Body of pancreas (tissue), 4 donors: ENCODE measurements at regions not wholly inside any gene's neighbourhood (a gene's known extent, or its start where the extent isn't known, plus 50 kb on each side); places are given as distances from the start of the nearest gene placed in this dataset.

Source experiments
- ATAC-seq: fragments of 150-250 bp; one replicate; pipeline ENCODE4 v1.9.1; 2016
- DNase-seq, 4 donors: peaks; one replicate each; pipeline ENCODE4 v3.0.0-alpha.2; 2019
- H3K27ac ChIP-seq, 4 donors: fragments of 200-600 bp; sonication (generic); 1 replicate in 3 of 4; 2 replicates in 1 of 4; pipeline versions ENCODE4 v1.5.1 to v1.6.1; 2016 to 2019; ENCODE audit warnings: mild to moderate bottlenecking in 1 of 4, mixed read lengths in 1 of 4, moderate library complexity in 1 of 4
- H3K27me3 ChIP-seq, 2 donors: fragments of 200-600 bp; sonication (generic); one replicate each; pipeline ENCODE4 v1.6.0; 2016; ENCODE audit warnings: mild to moderate bottlenecking in 1 of 2
- H3K36me3 ChIP-seq, 2 donors: fragments of 200-600 bp; sonication (generic); replicated peaks in 1 of 2; 2 replicates each; pipeline ENCODE4 v1.5.1; 2016; ENCODE audit warnings: low read depth in 2 of 2; ENCODE audit not compliant: insufficient read depth in 1 of 2
- H3K4me1 ChIP-seq: fragments of 200-600 bp; sonication (generic); one replicate; pipeline ENCODE4 v1.6.0; 2016
- H3K4me3 ChIP-seq, 2 donors: fragments of 200-600 bp; sonication (generic); 1 replicate in 1 of 2; 2 replicates in 1 of 2; pipeline ENCODE4 v1.5.1; 2016 to 2019
- H3K9me3 ChIP-seq, 3 donors: fragments of 200-600 bp; sonication (generic); 1 replicate in 2 of 3; 2 replicates in 1 of 3; pipeline ENCODE4 v1.5.1; 2016
- POLR2A ChIP-seq, 3 donors: fragments of 450-650 bp; IDR thresholded peaks; one replicate each; pipeline ENCODE4 v1.6.1; 2016; ENCODE audit warnings: antibody characterized with exemption in 3 of 3, mild to moderate bottlenecking in 2 of 3
- WGBS, 2 donors: methylation state at CpG; one replicate each; pipeline ENCODE4 v1.1.5; 2017; 5-methylcytosine and 5-hydroxymethylcytosine counted together
- intact Hi-C: fragments of 100-400 bp; cut with DNase I; formaldehyde crosslinking; loops from one replicate; pipeline ENCODE4 v1.15.1; 2023
- TF ChIP-seq, protein P1 (sequence below), 7 experiments: fragments of 450-650 bp in 4 of 7; fragments of 200-600 bp in 3 of 7; sonication (generic) in 3 of 7; IDR thresholded peaks; one replicate each; pipeline ENCODE4 v1.5.1; 2016 to 2019; ENCODE audit warnings: antibody characterized with exemption in 7 of 7

DNA sequence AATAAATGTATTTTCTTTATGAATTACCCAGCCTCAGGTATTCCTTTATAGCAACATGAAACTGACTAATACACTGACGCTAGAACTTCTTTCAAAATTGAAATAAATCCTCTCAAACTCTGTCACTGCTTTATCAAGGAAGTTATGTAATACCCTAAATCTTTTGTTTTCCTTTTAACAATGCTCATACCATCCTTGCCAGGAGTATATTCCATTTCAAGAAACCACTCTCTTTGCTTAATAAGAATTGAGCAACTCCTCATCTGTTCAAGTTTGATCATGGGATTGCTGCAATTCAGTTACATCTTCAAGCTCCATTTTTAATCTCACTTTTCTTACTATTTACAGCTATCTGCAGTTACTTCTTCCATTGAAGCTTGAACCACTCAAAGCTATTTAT is 707.6 kb upstream of the MARCKS start:
- Histone ChIP-seq H3K36me3 (no peaks in the 10 kb centered on the region), H3K27me3 (no peaks in the 10 kb centered on the region), H3K9me3 (no peaks in the 10 kb centered on the region), H3K27ac (no peak overlapping the region), H3K4me3 (no peak overlapping the region), H3K4me1 (no peaks in the 10 kb centered on the region)
- 78 to 86% methylated on average over 1 of the region's 1 CpG for WGBS, 2 donors
- ATAC-seq (no peak), DNase-seq (no peak)
- intact Hi-C loops, result no loop called here
- TF ChIP-seq, protein P1, sequence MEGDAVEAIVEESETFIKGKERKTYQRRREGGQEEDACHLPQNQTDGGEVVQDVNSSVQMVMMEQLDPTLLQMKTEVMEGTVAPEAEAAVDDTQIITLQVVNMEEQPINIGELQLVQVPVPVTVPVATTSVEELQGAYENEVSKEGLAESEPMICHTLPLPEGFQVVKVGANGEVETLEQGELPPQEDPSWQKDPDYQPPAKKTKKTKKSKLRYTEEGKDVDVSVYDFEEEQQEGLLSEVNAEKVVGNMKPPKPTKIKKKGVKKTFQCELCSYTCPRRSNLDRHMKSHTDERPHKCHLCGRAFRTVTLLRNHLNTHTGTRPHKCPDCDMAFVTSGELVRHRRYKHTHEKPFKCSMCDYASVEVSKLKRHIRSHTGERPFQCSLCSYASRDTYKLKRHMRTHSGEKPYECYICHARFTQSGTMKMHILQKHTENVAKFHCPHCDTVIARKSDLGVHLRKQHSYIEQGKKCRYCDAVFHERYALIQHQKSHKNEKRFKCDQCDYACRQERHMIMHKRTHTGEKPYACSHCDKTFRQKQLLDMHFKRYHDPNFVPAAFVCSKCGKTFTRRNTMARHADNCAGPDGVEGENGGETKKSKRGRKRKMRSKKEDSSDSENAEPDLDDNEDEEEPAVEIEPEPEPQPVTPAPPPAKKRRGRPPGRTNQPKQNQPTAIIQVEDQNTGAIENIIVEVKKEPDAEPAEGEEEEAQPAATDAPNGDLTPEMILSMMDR (IDR thresholded peaks at IDR 0.05), result no peak
- TF ChIP-seq POLR2A (IDR thresholded peaks at IDR 0.05), result no peak

DNA sequence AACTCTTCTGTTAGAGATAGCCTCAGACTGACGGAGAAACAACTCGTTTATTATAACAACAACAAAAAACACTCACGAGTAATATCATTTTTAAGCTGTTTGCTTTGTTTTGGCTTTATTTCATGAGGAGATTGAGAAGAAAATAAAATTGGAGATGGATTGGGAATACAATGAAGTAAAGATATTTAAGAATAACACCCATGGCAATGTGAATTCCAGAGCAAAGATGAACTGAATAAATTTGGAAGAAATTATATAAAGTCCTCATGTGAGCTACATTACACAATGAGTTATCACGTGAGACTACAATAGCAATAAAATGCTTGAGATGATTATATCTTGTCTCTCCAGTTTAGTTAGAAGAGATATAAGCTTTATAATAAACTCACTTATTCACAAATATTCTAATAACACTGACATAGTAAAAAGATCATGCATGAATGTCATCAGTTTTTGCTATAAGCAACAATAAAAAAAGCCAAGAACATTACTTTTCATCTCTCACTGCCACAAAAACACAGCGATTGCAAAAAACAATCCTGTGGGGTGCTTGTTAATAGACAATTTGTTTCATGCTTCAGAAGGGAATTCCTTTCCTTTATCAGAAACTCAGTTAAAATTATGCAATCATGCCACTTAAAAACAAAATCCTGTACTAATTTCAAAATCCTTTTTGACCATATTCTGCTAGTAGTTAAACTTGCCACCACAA is 696.7 kb upstream of the MARCKS start:
- no peaks in the 10 kb centered on the region for H3K9me3 ChIP-seq
- H3K36me3 ChIP-seq, result no peaks in the 10 kb centered on the region
- intact Hi-C loops, result no loop called here
- no peak overlapping the region for H3K4me3 ChIP-seq
- ATAC-seq (no peak), DNase-seq (no peak)
- TF ChIP-seq POLR2A (IDR thresholded peaks at IDR 0.05), result no peak
- TF ChIP-seq, protein P1 (IDR thresholded peaks at IDR 0.05), result no peak
- WGBS, 2 donors, result 60 to 65% methylated on average over 5 of the region's 5 CpGs
- no peak overlapping the region for H3K27ac ChIP-seq
- no peaks in the 10 kb centered on the region for H3K27me3 ChIP-seq
- H3K4me1 ChIP-seq, result peaks cover 6% of the 10 kb centered on the region

GRCh38 chr6:113161018-113161315 is 696.2 kb upstream of the MARCKS start:
- H3K27me3 ChIP-seq, result no peaks in the 10 kb centered on the region
- no peak overlapping the region for H3K27ac ChIP-seq
- no peaks in the 10 kb centered on the region for H3K36me3 ChIP-seq
- H3K4me1 ChIP-seq, result peaks cover 6% of the 10 kb centered on the region
- intact Hi-C loops, result no loop called here
- 86 to 88% methylated on average over 1 of the region's 1 CpG for WGBS, 2 donors
- ATAC-seq (no peak), DNase-seq (no peak)
- TF ChIP-seq, protein P1 (IDR thresholded peaks at IDR 0.05), result no peak
- no peak for TF ChIP-seq POLR2A (IDR thresholded peaks at IDR 0.05)
- no peak overlapping the region for H3K4me3 ChIP-seq
- H3K9me3 ChIP-seq, result no peaks in the 10 kb centered on the region

DNA sequence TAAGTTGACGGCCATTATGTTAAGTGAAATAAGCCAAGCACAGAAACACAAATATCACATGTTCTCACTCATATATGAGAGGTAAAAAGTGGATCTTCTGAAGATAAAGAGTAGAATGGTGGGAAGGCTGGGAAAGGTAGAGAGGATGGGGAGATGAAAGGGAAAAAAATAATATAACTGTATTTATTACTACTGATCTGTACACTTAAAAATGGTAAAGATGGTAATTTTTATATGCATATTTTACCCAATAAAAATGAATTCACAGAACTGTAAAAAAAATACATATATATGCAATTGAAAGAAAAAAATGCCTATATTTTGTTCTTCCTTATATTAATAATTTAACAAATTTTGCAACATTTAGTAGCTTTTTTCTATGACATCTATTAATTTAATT is 694.4 kb upstream of the MARCKS start:
- Histone ChIP-seq H3K4me3 (no peak overlapping the region), H3K27me3 (no peaks in the 10 kb centered on the region), H3K9me3 (no peaks in the 10 kb centered on the region), H3K4me1 (peaks cover 6% of the 10 kb centered on the region), H3K27ac (no peak overlapping the region), H3K36me3 (no peaks in the 10 kb centered on the region)
- ATAC-seq, result no peak
- TF ChIP-seq POLR2A (IDR thresholded peaks at IDR 0.05), result no peak
- TF ChIP-seq, protein P1 (IDR thresholded peaks at IDR 0.05), result no peak
- no peak for DNase-seq
- intact Hi-C loops, result no loop called here
- WGBS, 2 donors, result 90 to 96% methylated on average over 1 of the region's 1 CpG

GRCh38 chr6:113168057-113168456 is 689.1 kb upstream of the MARCKS start:
- no peak for TF ChIP-seq POLR2A (IDR thresholded peaks at IDR 0.05)
- no peak overlapping the region for H3K27ac ChIP-seq
- no peaks in the 10 kb centered on the region for H3K36me3 ChIP-seq
- H3K4me3 ChIP-seq, result no peak overlapping the region
- H3K9me3 ChIP-seq, result no peaks in the 10 kb centered on the region
- ATAC-seq (no peak), DNase-seq (no peak)
- peaks cover 20% of the 10 kb centered on the region for H3K4me1 ChIP-seq
- 91 to 100% methylated on average over 1 of the region's 1 CpG for WGBS, 2 donors
- no peaks in the 10 kb centered on the region for H3K27me3 ChIP-seq
- intact Hi-C loops, result no loop called here
